ENCODE measurements at regions not wholly inside any gene's neighbourhood (a gene's known extent, or its start where the extent isn't known, plus 50 kb on each side); places are given as distances from the start of the nearest gene placed in this dataset.

- DNase-seq (ENCODE audit: extremely low read depth, low read depth), result peak; percentile 98
These were observed 74.1 kb upstream of the SLC4A11 start for GRCh38 chr20:3312940-3313682.

GRCh38 chr20:3311623-3312022 is 72.6 kb upstream of the SLC4A11 start:
- DNase-seq (ENCODE audit: extremely low read depth, low read depth), result no peak

- DNase-seq (ENCODE audit: extremely low read depth, low read depth), result no peak
These were observed 70.2 kb upstream of the SLC4A11 start for GRCh38 chr20:3309226-3309625.

GRCh38 chr20:3307725-3308124 is 68.7 kb upstream of the SLC4A11 start:
- peak; percentile 89 for DNase-seq (ENCODE audit: extremely low read depth, low read depth)

GRCh38 chr20:3307078-3307477 is 68.1 kb upstream of the SLC4A11 start:
- DNase-seq (ENCODE audit: extremely low read depth, low read depth), result peak; percentile 47

GRCh38 chr20:3306068-3306467 is 67.1 kb upstream of the SLC4A11 start:
- peak; percentile 48 for DNase-seq (ENCODE audit: extremely low read depth, low read depth)

- no peak for DNase-seq (ENCODE audit: extremely low read depth, low read depth)
These were observed 65.5 kb upstream of the SLC4A11 start for GRCh38 chr20:3304456-3304855.

- DNase-seq (ENCODE audit: extremely low read depth, low read depth), result no peak
These were observed 58.0 kb upstream of the SLC4A11 start for GRCh38 chr20:3297079-3297378.

- no peak for DNase-seq (ENCODE audit: extremely low read depth, low read depth)
These were observed 57.5 kb upstream of the SLC4A11 start for GRCh38 chr20:3296261-3297078.

All from NCI-H460 (cell line).